ENCODE measurements at regions not wholly inside any gene's neighbourhood (a gene's known extent, or its start where the extent isn't known, plus 50 kb on each side); places are given as distances from the start of the nearest gene placed in this dataset.

GRCh38 chr1:55286856-55287602 lies 71.9 kb upstream of the USP24 start:
- no peak for TF ChIP-seq CTCF (conservative IDR thresholded peaks at IDR 0.05 in 1 of 2, IDR thresholded peaks at IDR 0.05 in 1 of 2; ENCODE audit: low read depth in 1 of 2, low read length in 2 of 2)
- TF ChIP-seq EZH2 (IDR thresholded peaks at IDR 0.05; ENCODE audit: low read length, missing control alignments), result no peak
